Ovary (tissue), 3 donors: ENCODE measurements at regions not wholly inside any gene's neighbourhood (a gene's known extent, or its start where the extent isn't known, plus 50 kb on each side); places are given as distances from the start of the nearest gene placed in this dataset.

ENCODE experiments used
- CTCF ChIP-seq, 3 donors: fragments of 450-650 bp in 2 of 3; fragments of 200-600 bp in 1 of 3; IDR thresholded peaks; one replicate each; pipeline versions ENCODE4 v1.5.1 to v1.8.0; 2016 to 2022; ENCODE audit warnings: antibody characterized with exemption in 3 of 3, mild to moderate bottlenecking in 1 of 3
- EP300 ChIP-seq: sonication (generic); formaldehyde crosslinking; IDR thresholded peaks from one replicate; pipeline ENCODE4 v1.6.1; 2017; ENCODE audit warnings: antibody characterized with exemption
- POLR2A ChIP-seq: fragments of 450-650 bp; IDR thresholded peaks from one replicate; pipeline ENCODE4 v1.6.1; 2017; ENCODE audit warnings: antibody characterized with exemption, mild to moderate bottlenecking, moderate library complexity
- donor health status: DM: no; HTN: no; CAD: no.

GRCh38 chr18:29780816-29781215 lies 1261.7 kb downstream of the DSC3 start:
- TF ChIP-seq EP300 = no peak
- no peak for TF ChIP-seq CTCF (IDR thresholded peaks at IDR 0.05)
- TF ChIP-seq POLR2A = no peak
